ENCODE measurements at regions not wholly inside any gene's neighbourhood (a gene's known extent, or its start where the extent isn't known, plus 50 kb on each side); places are given as distances from the start of the nearest gene placed in this dataset.

- TF ChIP-seq POLR2A (IDR thresholded peaks at IDR 0.05) (no peak), CTCF (IDR thresholded peaks at IDR 0.05) (no peak), EP300 (IDR thresholded peaks at IDR 0.05) (no peak)
Measured at GRCh38 chr7:111658546-111658945, 96.3 kb upstream of the IMMP2L start.
